ENCODE measurements at regions not wholly inside any gene's neighbourhood (a gene's known extent, or its start where the extent isn't known, plus 50 kb on each side); places are given as distances from the start of the nearest gene placed in this dataset.

- no peaks in the 10 kb centered on the region for H3K36me3 ChIP-seq
- no peaks in the 10 kb centered on the region for H3K27me3 ChIP-seq
- H3K9me3 ChIP-seq, result no peaks in the 10 kb centered on the region
- TF ChIP-seq CTCF (IDR thresholded peaks at IDR 0.05), result no peak
- H3K4me1 ChIP-seq, result peaks cover 0 to 9% of the 10 kb centered on the region in 2 donors
- no peak overlapping the region for H3K27ac ChIP-seq
- intact Hi-C loops (cut with DNase I), result loop anchor here (10.0 kb wide), 1 partner anchor 120 kb away; no protein-coding TSS in a partner anchor
- no peak overlapping the region for H3K4me3 ChIP-seq
- DNase-seq (ENCODE audit: low spot score in 2 of 2), result no peak
These were observed 254.0 kb upstream of the IL12A start for GRCh38 chr3:159734681-159735080.

- no peaks in the 10 kb centered on the region for H3K36me3 ChIP-seq
- H3K9me3 ChIP-seq, result no peaks in the 10 kb centered on the region
- intact Hi-C loops (cut with DNase I), result loop anchor here (10.0 kb wide), 1 partner anchor 124 kb away; no protein-coding TSS in a partner anchor
- no peaks in the 10 kb centered on the region for H3K27me3 ChIP-seq
- no peak for DNase-seq (ENCODE audit: low spot score in 2 of 2)
- no peak for TF ChIP-seq CTCF (IDR thresholded peaks at IDR 0.05)
- no peak overlapping the region for H3K4me3 ChIP-seq
- H3K4me1 ChIP-seq, result no peaks in the 10 kb centered on the region
- H3K27ac ChIP-seq, result no peak overlapping the region
These were observed 249.5 kb upstream of the IL12A start for GRCh38 chr3:159739166-159739565.

- H3K4me1 ChIP-seq, result no peaks in the 10 kb centered on the region
- intact Hi-C loops (cut with DNase I), result loop anchor here (10.0 kb wide), 1 partner anchor 125 kb away; no protein-coding TSS in a partner anchor
- H3K9me3 ChIP-seq, result no peaks in the 10 kb centered on the region
- no peak overlapping the region for H3K27ac ChIP-seq
- no peaks in the 10 kb centered on the region for H3K27me3 ChIP-seq
- no peak for TF ChIP-seq CTCF (IDR thresholded peaks at IDR 0.05)
- no peak overlapping the region for H3K4me3 ChIP-seq
- no peak for DNase-seq (ENCODE audit: low spot score in 2 of 2)
- H3K36me3 ChIP-seq, result no peaks in the 10 kb centered on the region
These were observed 248.7 kb upstream of the IL12A start for GRCh38 chr3:159739969-159740368.

DNA sequence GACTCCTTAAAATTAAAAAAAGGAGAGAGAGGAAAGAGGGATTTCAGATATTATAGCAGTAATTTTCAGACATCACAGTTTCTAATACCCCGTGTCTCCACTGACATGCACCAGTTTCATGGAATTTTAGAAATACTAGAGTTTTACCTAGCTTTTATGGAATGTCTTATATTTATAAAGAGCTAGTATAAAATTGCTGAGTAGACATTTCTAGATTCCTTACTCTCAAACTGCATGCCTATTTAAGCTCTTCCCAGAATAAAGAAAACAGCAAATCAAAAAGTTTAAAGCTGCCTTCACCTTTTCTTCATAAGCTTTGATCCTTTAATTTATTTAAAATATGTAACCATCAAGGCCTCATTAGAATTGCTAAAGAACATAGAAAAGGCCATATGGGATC is 247.4 kb upstream of the IL12A start:
- no peak for TF ChIP-seq CTCF (IDR thresholded peaks at IDR 0.05)
- intact Hi-C loops (cut with DNase I), result no loop called here
- no peaks in the 10 kb centered on the region for H3K36me3 ChIP-seq
- H3K4me1 ChIP-seq, result no peaks in the 10 kb centered on the region
- DNase-seq (ENCODE audit: low spot score in 2 of 2), result no peak
- no peak overlapping the region for H3K4me3 ChIP-seq
- H3K27me3 ChIP-seq, result no peaks in the 10 kb centered on the region
- H3K9me3 ChIP-seq, result no peaks in the 10 kb centered on the region
- H3K27ac ChIP-seq, result no peak overlapping the region

DNA sequence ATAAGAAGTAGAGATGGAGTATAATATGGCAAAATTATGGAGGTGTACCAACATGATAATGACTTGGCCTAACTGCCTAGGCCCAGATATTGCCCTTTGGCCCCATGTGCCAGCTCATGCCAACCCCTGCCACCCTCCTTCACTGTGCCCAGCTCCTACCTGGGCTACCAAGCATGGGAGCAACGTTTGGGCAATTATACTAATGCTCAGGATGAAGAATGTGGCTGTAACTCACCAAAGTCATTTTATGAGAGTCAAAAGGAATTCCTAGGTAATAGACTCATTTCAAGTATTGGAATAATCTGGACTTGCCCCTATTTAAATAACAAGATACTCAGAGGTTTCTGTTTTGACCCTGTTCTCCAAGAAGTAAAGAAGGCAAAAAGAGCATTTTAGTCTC is 240.2 kb upstream of the IL12A start:
- H3K27me3 ChIP-seq, result no peaks in the 10 kb centered on the region
- TF ChIP-seq CTCF (IDR thresholded peaks at IDR 0.05), result no peak
- DNase-seq (ENCODE audit: low spot score in 2 of 2), result no peak
- no peak overlapping the region for H3K27ac ChIP-seq
- no peaks in the 10 kb centered on the region for H3K4me1 ChIP-seq
- no peaks in the 10 kb centered on the region for H3K9me3 ChIP-seq
- no peaks in the 10 kb centered on the region for H3K36me3 ChIP-seq
- intact Hi-C loops (cut with DNase I), result no loop called here
- no peak overlapping the region for H3K4me3 ChIP-seq

DNA sequence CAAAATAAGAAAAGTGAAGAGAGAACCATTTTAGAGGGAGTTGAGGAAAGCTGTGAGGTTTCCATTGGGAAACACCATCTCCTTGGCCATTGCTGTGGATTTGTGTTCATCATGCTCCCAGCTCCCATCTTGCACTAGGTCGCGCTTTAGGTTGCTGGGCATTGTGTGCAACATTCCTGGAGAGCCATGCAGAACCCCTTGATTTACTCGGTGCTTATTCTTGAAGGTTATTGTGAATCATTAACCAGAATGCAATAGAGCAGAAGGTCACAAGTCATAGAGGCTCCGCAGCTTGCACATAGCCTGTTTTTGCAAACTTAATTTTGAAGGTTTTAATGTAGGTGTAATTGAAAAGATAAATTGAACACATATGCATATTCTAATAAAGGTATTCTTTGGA is 239.2 kb upstream of the IL12A start:
- H3K9me3 ChIP-seq, result no peaks in the 10 kb centered on the region
- H3K27me3 ChIP-seq, result no peaks in the 10 kb centered on the region
- DNase-seq (ENCODE audit: low spot score in 2 of 2), result no peak
- H3K4me3 ChIP-seq, result no peak overlapping the region
- no peak for TF ChIP-seq CTCF (IDR thresholded peaks at IDR 0.05)
- H3K36me3 ChIP-seq, result no peaks in the 10 kb centered on the region
- intact Hi-C loops (cut with DNase I), result no loop called here
- no peaks in the 10 kb centered on the region for H3K4me1 ChIP-seq
- H3K27ac ChIP-seq, result no peak overlapping the region
